K562 (cell line): ENCODE measurements at regions not wholly inside any gene's neighbourhood (a gene's known extent, or its start where the extent isn't known, plus 50 kb on each side); places are given as distances from the start of the nearest gene placed in this dataset.

Source experiments
- CHD4 ChIP-seq: fragments of 200-600 bp; sonication (generic); IDR thresholded peaks from 3 replicates; pipeline ENCODE4 v1.6.1; 2012; ENCODE audit warnings: low read depth, mild to moderate bottlenecking, mixed read lengths, low read length, inconsistent platforms; ENCODE audit not compliant: insufficient read depth, insufficient replicate concordance, poor library complexity, severe bottlenecking
- HLTF ChIP-seq: fragments of 450-650 bp; IDR thresholded peaks from 2 replicates; pipeline ENCODE4 v1.6.1; 2016
- HNRNPK ChIP-seq: fragments of 200-400 bp; formaldehyde crosslinking; IDR thresholded peaks from one replicate; pipeline ENCODE4 v1.6.1; 2018; ENCODE audit warnings: mild to moderate bottlenecking, low read depth, low read length; ENCODE audit not compliant: poor library complexity, severe bottlenecking
- IFI16 ChIP-seq: fragments of 250-450 bp; sonication (Bioruptor Pico); IDR thresholded peaks from 2 replicates; pipeline ENCODE4 v2.1.2; 2022; ENCODE audit warnings: mild to moderate bottlenecking, inconsistent platforms
- POLR2H ChIP-seq: IDR thresholded peaks from 2 replicates; pipeline ENCODE4 v1.6.1; 2016; ENCODE audit warnings: missing genetic modification characterization, low read depth, mild to moderate bottlenecking, control low read depth, missing compliant biosample characterization, moderate library complexity
- PTBP1 ChIP-seq: fragments of 200-400 bp; formaldehyde crosslinking; IDR thresholded peaks from 2 replicates; pipeline ENCODE4 v1.6.1; 2017; ENCODE audit warnings: low read depth, low read length
- RBM14 ChIP-seq: fragments of 200-400 bp; formaldehyde crosslinking; IDR thresholded peaks from 2 replicates; pipeline ENCODE4 v1.6.1; 2018; ENCODE audit warnings: low read depth, mild to moderate bottlenecking, low read length, moderate library complexity, borderline replicate concordance; ENCODE audit not compliant: insufficient read depth
- SMAD4 ChIP-seq: fragments of 250-450 bp; sonication (Bioruptor Pico); conservative IDR thresholded peaks from 2 replicates; pipeline ENCODE4 v1.8.0; 2021; ENCODE audit warnings: inconsistent platforms, mild to moderate bottlenecking, moderate library complexity
- SRSF7 ChIP-seq: fragments of 200-400 bp; formaldehyde crosslinking; optimal IDR thresholded peaks from 2 replicates; pipeline ENCODE3; 2017; ENCODE audit warnings: mild to moderate bottlenecking, low read depth, low read length
- TCF7 ChIP-seq: sonication (generic); IDR thresholded peaks from 2 replicates; pipeline ENCODE4 v1.6.1; 2016; ENCODE audit warnings: antibody characterized with exemption, borderline replicate concordance
- ZNF384 ChIP-seq: IDR thresholded peaks from 2 replicates; pipeline ENCODE4 v1.6.1; 2012; ENCODE audit warnings: low read depth, low read length, improper control_type of control experiment
- ZNF436 ChIP-seq: fragments of 250-450, 450-650 bp; sonication (Bioruptor Pico); formaldehyde crosslinking; IDR thresholded peaks from 2 replicates; pipeline ENCODE4 v1.7.0; 2020; ENCODE audit warnings: mild to moderate bottlenecking
- ZNF707 ChIP-seq: fragments of 250-450 bp; sonication (Bioruptor Pico); conservative IDR thresholded peaks from 2 replicates; pipeline ENCODE4 v1.8.0; 2022; ENCODE audit warnings: inconsistent platforms, mild to moderate bottlenecking, moderate library complexity
- TF ChIP-seq, protein P1 (sequence below): sonication (generic); formaldehyde crosslinking; IDR thresholded peaks from 2 replicates; pipeline ENCODE4 v1.8.0; 2022; ENCODE audit warnings: mild to moderate bottlenecking, missing genetic modification reagents
- TF ChIP-seq, protein P2 (sequence below): sonication (generic); formaldehyde crosslinking; IDR thresholded peaks from 2 replicates; pipeline ENCODE4 v1.8.0; 2022; ENCODE audit warnings: mild to moderate bottlenecking, missing genetic modification reagents
- TF ChIP-seq, protein P3 (sequence below), 2 experiments: fragments of 450-650 bp in 1 of 2; sonication (generic) in 1 of 2; formaldehyde crosslinking in 1 of 2; IDR thresholded peaks; 2 replicates each; pipeline versions ENCODE4 v1.7.1 to v1.9.0; 2016 to 2022; ENCODE audit warnings: inconsistent platforms in 1 of 2, mild to moderate bottlenecking in 1 of 2, missing genetic modification reagents in 1 of 2

DNA sequence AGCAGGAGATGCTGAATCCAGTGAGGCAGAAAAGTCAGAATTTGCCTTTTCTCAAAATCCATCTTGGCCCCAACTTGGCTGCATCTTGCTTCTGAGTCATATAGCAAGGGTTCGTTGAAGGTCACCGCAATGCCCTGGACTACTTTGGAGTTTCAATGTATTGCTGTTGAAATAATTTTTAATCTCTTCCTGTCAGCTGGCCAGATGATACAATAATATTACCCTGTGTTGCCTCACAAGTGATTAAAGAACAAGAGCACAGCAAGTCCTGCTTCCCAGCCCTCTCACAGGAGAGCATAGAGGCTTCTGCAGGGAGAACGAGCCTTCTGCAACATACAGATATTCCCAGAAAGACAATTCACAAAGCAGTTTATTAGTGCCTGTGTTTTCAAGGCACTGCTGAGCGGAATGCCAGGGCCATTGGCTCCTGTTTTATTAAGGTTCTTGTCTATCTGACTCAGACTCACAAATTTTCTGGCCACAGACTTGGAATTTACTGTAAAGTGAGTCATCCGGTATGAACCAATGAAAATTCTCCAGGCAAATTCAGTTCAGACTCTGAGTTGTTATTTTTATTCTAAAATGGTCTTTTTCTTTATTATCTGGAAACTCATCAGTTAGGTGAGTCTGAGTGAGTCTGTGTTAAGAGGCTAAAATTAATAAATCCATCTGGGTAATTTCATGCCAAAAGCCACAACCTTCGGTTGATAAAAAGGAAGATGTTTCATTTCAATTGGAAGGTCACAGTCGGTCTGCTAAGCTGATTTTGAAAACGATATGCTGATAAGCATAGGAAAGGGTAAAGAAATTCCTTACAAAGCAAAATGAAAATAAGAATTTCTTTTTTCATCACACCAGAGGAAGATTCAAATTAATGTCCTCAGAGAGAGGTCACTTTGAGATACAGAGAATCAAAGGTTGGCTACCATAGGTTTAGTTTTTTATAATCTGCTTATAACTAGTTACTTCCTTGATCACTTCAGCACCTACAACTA lies 289.4 kb upstream of the STXBP5 start (continued):
- TF ChIP-seq SRSF7, result no peak
- peak; percentile 72 for TF ChIP-seq POLR2H
- peak; percentile 25 for TF ChIP-seq SMAD4 (CRISPR knock-in tag)
- TF ChIP-seq ZNF384, result no peak
- TF ChIP-seq IFI16 (CRISPR knock-in tag), result no peak
- TF ChIP-seq HNRNPK, result no peak
- TF ChIP-seq CHD4, result peak; percentile 47
- TF ChIP-seq, protein P1, sequence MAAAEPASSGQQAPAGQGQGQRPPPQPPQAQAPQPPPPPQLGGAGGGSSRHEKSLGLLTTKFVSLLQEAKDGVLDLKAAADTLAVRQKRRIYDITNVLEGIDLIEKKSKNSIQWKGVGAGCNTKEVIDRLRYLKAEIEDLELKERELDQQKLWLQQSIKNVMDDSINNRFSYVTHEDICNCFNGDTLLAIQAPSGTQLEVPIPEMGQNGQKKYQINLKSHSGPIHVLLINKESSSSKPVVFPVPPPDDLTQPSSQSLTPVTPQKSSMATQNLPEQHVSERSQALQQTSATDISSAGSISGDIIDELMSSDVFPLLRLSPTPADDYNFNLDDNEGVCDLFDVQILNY, result no peak
- TF ChIP-seq PTBP1, result no peak
- TF ChIP-seq, protein P2, sequence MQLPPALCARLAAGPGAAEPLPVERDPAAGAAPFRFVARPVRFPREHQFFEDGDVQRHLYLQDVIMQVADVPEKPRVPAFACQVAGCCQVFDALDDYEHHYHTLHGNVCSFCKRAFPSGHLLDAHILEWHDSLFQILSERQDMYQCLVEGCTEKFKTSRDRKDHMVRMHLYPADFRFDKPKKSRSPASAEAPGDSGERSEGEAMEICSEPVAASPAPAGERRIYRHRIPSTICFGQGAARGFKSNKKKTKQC, result no peak; the same call in 1 of the 2 replicates
- no peak for TF ChIP-seq RBM14
- TF ChIP-seq, protein P3, sequence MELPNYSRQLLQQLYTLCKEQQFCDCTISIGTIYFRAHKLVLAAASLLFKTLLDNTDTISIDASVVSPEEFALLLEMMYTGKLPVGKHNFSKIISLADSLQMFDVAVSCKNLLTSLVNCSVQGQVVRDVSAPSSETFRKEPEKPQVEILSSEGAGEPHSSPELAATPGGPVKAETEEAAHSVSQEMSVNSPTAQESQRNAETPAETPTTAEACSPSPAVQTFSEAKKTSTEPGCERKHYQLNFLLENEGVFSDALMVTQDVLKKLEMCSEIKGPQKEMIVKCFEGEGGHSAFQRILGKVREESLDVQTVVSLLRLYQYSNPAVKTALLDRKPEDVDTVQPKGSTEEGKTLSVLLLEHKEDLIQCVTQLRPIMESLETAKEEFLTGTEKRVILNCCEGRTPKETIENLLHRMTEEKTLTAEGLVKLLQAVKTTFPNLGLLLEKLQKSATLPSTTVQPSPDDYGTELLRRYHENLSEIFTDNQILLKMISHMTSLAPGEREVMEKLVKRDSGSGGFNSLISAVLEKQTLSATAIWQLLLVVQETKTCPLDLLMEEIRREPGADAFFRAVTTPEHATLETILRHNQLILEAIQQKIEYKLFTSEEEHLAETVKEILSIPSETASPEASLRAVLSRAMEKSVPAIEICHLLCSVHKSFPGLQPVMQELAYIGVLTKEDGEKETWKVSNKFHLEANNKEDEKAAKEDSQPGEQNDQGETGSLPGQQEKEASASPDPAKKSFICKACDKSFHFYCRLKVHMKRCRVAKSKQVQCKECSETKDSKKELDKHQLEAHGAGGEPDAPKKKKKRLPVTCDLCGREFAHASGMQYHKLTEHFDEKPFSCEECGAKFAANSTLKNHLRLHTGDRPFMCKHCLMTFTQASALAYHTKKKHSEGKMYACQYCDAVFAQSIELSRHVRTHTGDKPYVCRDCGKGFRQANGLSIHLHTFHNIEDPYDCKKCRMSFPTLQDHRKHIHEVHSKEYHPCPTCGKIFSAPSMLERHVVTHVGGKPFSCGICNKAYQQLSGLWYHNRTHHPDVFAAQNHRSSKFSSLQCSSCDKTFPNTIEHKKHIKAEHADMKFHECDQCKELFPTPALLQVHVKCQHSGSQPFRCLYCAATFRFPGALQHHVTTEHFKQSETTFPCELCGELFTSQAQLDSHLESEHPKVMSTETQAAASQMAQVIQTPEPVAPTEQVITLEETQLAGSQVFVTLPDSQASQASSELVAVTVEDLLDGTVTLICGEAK (IDR thresholded peaks at IDR 0.05), result no peak
- TF ChIP-seq, protein P3 (CRISPR knock-in tag; IDR thresholded peaks at IDR 0.05), result no peak
- TF ChIP-seq ZNF707 (CRISPR knock-in tag), result no peak
- TF ChIP-seq ZNF436 (CRISPR knock-in tag), result no peak
- no peak for TF ChIP-seq TCF7
- no peak for TF ChIP-seq HLTF
